ENCODE measurements at regions not wholly inside any gene's neighbourhood (a gene's known extent, or its start where the extent isn't known, plus 50 kb on each side); places are given as distances from the start of the nearest gene placed in this dataset.

DNA sequence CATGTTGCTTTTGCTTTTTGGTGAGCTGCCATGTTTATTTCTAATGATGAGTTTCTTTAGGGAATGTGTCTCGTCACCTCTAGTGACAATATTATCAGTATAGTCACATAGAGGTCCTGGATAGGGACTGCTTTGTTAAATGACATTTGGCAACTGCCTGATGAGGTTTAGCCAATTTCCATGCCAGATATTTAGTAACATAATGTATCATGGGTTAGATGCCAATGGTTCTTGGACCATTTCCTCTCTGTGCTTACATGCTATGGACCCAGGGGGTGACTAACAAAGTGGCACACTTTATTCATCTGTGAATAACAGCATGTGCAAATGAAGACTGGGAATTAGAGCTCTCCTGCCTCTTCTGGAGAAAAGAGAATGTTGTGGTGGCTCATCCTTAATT is 56.2 kb upstream of the RAB27B start:
- Histone ChIP-seq H2AFZ (ENCODE audit: low read depth, low read length) (no peak overlapping the region), H3K27ac (ENCODE audit: low read length, poor library complexity, severe bottlenecking) (no peak overlapping the region), H2BK12ac (ENCODE audit: low read length in 2 of 2) (peak overlapping the region; percentile 14 to 66), H3K18ac (ENCODE audit: low read depth in 1 of 2, low read length in 2 of 2) (peak overlapping the region in 1 of 2 experiments; percentile 66), H4K8ac (ENCODE audit: low read length) (peak overlapping the region; percentile 55), H2BK15ac (ENCODE audit: low read depth, poor library complexity, severe bottlenecking) (no peak overlapping the region), H3K23ac (ENCODE audit: low read length in 2 of 2) (no peak overlapping the region), H3K9ac (ENCODE audit: low read length) (no peak overlapping the region), H3K4ac (ENCODE audit: low read depth in 1 of 2, low read length in 2 of 2) (peak overlapping the region in 1 of 2 experiments; percentile 6), H3K4me3 (ENCODE audit: insufficient read depth in 1 of 2, low read depth in 1 of 2, low read length in 2 of 2) (no peak overlapping the region), H3K27me3 (ENCODE audit: control insufficient read depth in 1 of 2, insufficient read depth in 1 of 2, low read length in 2 of 2) (no peaks in the 10 kb centered on the region), H2BK120ac (ENCODE audit: low read depth, low read length) (no peak overlapping the region), H4K91ac (ENCODE audit: low read length) (no peak overlapping the region), H3K36me3 (ENCODE audit: control insufficient read depth in 1 of 2, insufficient read depth in 2 of 2, low read depth in 1 of 2, low read length in 2 of 2) (no peaks in the 10 kb centered on the region), H3K4me1 (ENCODE audit: control insufficient read depth, insufficient read depth, low read depth, low read length) (peaks cover 11% of the 10 kb centered on the region), H2BK5ac (ENCODE audit: low read depth, low read length, poor library complexity, severe bottlenecking) (no peak overlapping the region), H3K79me1 (replicated peaks; ENCODE audit: low read length, poor library complexity, severe bottlenecking) (no peaks in the 10 kb centered on the region), H3K4me2 (ENCODE audit: low read length, poor library complexity, severe bottlenecking) (no peak overlapping the region), H3K9me3 (ENCODE audit: control insufficient read depth, low read length) (no peaks in the 10 kb centered on the region), H3K14ac (ENCODE audit: low read length in 2 of 2) (no peak overlapping the region), H2AK5ac (ENCODE audit: low read length, severe bottlenecking) (no peak overlapping the region)
- no peak for DNase-seq
- 100% methylated on average over 1 of the region's 1 CpG for WGBS

DNA sequence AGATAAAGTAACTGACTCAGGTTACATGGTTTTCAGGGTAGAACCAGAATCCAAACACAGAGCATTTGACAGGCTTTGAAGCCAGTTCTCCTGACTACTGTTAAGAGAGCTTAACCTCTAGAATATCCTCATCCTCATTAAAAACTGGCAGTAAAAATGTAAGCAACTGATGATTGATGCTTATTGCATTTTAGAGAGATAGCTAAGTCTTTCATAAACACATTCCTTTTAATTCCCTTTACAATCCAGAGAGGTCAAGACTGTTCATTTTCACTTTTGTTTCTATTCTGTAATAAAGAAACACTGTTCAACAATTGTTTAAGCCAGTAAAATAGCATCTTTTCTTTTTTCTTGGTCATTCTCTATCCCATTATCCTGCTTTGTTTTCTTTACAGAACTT is 53.9 kb upstream of the RAB27B start:
- peak; percentile 67 for DNase-seq
- no peak overlapping the region for H2BK15ac ChIP-seq (ENCODE audit: low read depth, poor library complexity, severe bottlenecking)
- H3K23ac ChIP-seq (ENCODE audit: low read length in 2 of 2): no peak overlapping the region
- no peaks in the 10 kb centered on the region for H3K79me1 ChIP-seq (replicated peaks; ENCODE audit: low read length, poor library complexity, severe bottlenecking)
- peak overlapping the region in 1 of 2 experiments; percentile 40 for H3K4me3 ChIP-seq (ENCODE audit: insufficient read depth in 1 of 2, low read depth in 1 of 2, low read length in 2 of 2)
- H3K4ac ChIP-seq (ENCODE audit: low read depth in 1 of 2, low read length in 2 of 2): no peak overlapping the region
- no peak overlapping the region for H4K91ac ChIP-seq (ENCODE audit: low read length)
- peak overlapping the region; percentile 99 for H3K27ac ChIP-seq (ENCODE audit: low read length, poor library complexity, severe bottlenecking)
- no peak overlapping the region for H3K18ac ChIP-seq (ENCODE audit: low read depth in 1 of 2, low read length in 2 of 2)
- no peaks in the 10 kb centered on the region for H3K27me3 ChIP-seq (ENCODE audit: control insufficient read depth in 1 of 2, insufficient read depth in 1 of 2, low read length in 2 of 2)
- H2BK120ac ChIP-seq (ENCODE audit: low read depth, low read length): peak overlapping the region; percentile 83
- no peaks in the 10 kb centered on the region for H3K36me3 ChIP-seq (ENCODE audit: control insufficient read depth in 1 of 2, insufficient read depth in 2 of 2, low read depth in 1 of 2, low read length in 2 of 2)
- no peak overlapping the region for H2AFZ ChIP-seq (ENCODE audit: low read depth, low read length)
- no peak overlapping the region for H4K8ac ChIP-seq (ENCODE audit: low read length)
- no peak overlapping the region for H2AK5ac ChIP-seq (ENCODE audit: low read length, severe bottlenecking)
- H3K9me3 ChIP-seq (ENCODE audit: control insufficient read depth, low read length): no peaks in the 10 kb centered on the region
- no peak overlapping the region for H3K4me2 ChIP-seq (ENCODE audit: low read length, poor library complexity, severe bottlenecking)
- peak overlapping the region; percentile 91 for H3K9ac ChIP-seq (ENCODE audit: low read length)
- peaks cover 11% of the 10 kb centered on the region for H3K4me1 ChIP-seq (ENCODE audit: control insufficient read depth, insufficient read depth, low read depth, low read length)
- H3K14ac ChIP-seq (ENCODE audit: low read length in 2 of 2): no peak overlapping the region
- H2BK12ac ChIP-seq (ENCODE audit: low read length in 2 of 2): no peak overlapping the region
- no peak overlapping the region for H2BK5ac ChIP-seq (ENCODE audit: low read depth, low read length, poor library complexity, severe bottlenecking)

DNA sequence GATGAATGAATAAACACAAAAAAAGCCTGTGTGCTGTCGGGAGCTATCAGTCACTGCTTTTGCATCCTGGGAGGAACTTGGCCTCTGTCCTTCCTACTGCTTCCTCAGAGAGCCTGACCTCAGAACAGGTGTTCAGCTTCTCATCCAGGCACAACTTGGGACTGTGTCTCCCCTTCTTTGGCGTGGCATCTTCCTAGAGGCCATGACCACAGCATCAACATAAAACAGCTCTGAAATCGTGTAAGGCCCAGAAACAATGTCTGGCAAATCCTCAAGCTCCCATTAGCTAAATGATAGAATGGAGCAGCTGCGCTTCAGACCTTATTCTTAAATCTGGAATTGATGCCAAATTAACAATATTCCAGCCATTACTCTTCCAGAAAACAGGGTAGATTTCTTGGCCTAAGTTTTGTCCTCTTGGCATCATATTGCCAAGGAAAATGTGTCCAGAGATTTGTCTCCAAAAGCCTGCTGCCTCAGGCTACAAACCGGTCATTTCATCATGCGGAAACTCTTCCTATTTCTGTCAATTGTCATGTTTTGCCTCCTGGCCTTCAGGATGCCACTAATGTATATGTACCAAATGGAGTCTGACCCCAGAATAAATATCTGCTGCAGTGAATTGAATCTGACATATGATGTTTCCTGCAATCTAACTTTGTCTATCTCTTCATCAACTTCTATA is 53.2 kb upstream of the RAB27B start:
- no peak overlapping the region for H3K4me2 ChIP-seq (ENCODE audit: low read length, poor library complexity, severe bottlenecking)
- H3K4me1 ChIP-seq (ENCODE audit: control insufficient read depth, insufficient read depth, low read depth, low read length): peaks cover 11% of the 10 kb centered on the region
- peak overlapping the region; percentile 67 for H4K8ac ChIP-seq (ENCODE audit: low read length)
- no peak overlapping the region for H3K23ac ChIP-seq (ENCODE audit: low read length in 2 of 2)
- peak overlapping the region; percentile 99 for H3K27ac ChIP-seq (ENCODE audit: low read length, poor library complexity, severe bottlenecking)
- H2AFZ ChIP-seq (ENCODE audit: low read depth, low read length): peak overlapping the region; percentile 14
- H3K27me3 ChIP-seq (ENCODE audit: control insufficient read depth in 1 of 2, insufficient read depth in 1 of 2, low read length in 2 of 2): no peaks in the 10 kb centered on the region
- no peak for DNase-seq
- no peaks in the 10 kb centered on the region for H3K79me1 ChIP-seq (replicated peaks; ENCODE audit: low read length, poor library complexity, severe bottlenecking)
- H4K91ac ChIP-seq (ENCODE audit: low read length): peak overlapping the region; percentile 96
- peaks cover 0 to 4% of the 10 kb centered on the region in 2 experiments for H3K36me3 ChIP-seq (ENCODE audit: control insufficient read depth in 1 of 2, insufficient read depth in 2 of 2, low read depth in 1 of 2, low read length in 2 of 2)
- H3K4me3 ChIP-seq (ENCODE audit: insufficient read depth in 1 of 2, low read depth in 1 of 2, low read length in 2 of 2): peak overlapping the region in 1 of 2 experiments; percentile 40
- no peaks in the 10 kb centered on the region for H3K9me3 ChIP-seq (ENCODE audit: control insufficient read depth, low read length)
- peak overlapping the region in 1 of 2 experiments; percentile 96 for H3K14ac ChIP-seq (ENCODE audit: low read length in 2 of 2)
- H3K9ac ChIP-seq (ENCODE audit: low read length): peak overlapping the region; percentile 91
- peak overlapping the region; percentile 98 to 100 for H2BK12ac ChIP-seq (ENCODE audit: low read length in 2 of 2)
- no peak overlapping the region for H2BK15ac ChIP-seq (ENCODE audit: low read depth, poor library complexity, severe bottlenecking)
- peak overlapping the region; percentile 79 for H2AK5ac ChIP-seq (ENCODE audit: low read length, severe bottlenecking)
- WGBS: 73% methylated on average over 6 of the region's 6 CpGs
- peak overlapping the region; percentile 83 for H2BK120ac ChIP-seq (ENCODE audit: low read depth, low read length)
- H3K4ac ChIP-seq (ENCODE audit: low read depth in 1 of 2, low read length in 2 of 2): peak overlapping the region; percentile 16 to 100
- peak overlapping the region; percentile 93 to 99 for H3K18ac ChIP-seq (ENCODE audit: low read depth in 1 of 2, low read length in 2 of 2)
- H2BK5ac ChIP-seq (ENCODE audit: low read depth, low read length, poor library complexity, severe bottlenecking): no peak overlapping the region

DNA sequence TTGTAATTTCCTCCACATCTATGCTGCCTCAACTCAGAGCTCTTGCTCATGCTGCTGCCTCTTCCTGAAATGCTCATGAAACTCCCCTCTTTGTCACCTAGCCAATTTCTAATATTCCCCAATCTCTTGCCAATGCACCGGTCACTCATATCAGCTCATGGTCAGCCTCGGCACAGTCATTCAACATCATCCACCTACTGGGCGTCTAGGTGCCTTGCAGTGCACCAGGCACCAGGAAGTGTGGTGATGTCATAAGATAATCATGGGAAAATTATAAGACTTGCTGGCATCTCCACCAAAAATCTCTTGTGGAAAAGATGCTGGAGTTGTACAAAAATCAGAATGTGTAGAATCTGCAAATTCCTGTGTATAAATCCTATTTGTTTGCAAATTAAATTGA is 52.6 kb upstream of the RAB27B start:
- Histone ChIP-seq H3K4me2 (ENCODE audit: low read length, poor library complexity, severe bottlenecking) (no peak overlapping the region), H3K79me1 (replicated peaks; ENCODE audit: low read length, poor library complexity, severe bottlenecking) (no peaks in the 10 kb centered on the region), H2BK12ac (ENCODE audit: low read length in 2 of 2) (peak overlapping the region; percentile 45 to 90), H3K27me3 (ENCODE audit: control insufficient read depth in 1 of 2, insufficient read depth in 1 of 2, low read length in 2 of 2) (no peaks in the 10 kb centered on the region), H4K91ac (ENCODE audit: low read length) (peak overlapping the region; percentile 90), H3K4me3 (ENCODE audit: insufficient read depth in 1 of 2, low read depth in 1 of 2, low read length in 2 of 2) (peak overlapping the region in 1 of 2 experiments; percentile 1), H3K4ac (ENCODE audit: low read depth in 1 of 2, low read length in 2 of 2) (peak overlapping the region in 1 of 2 experiments; percentile 100), H3K18ac (ENCODE audit: low read depth in 1 of 2, low read length in 2 of 2) (peak overlapping the region; percentile 23 to 81), H2BK15ac (ENCODE audit: low read depth, poor library complexity, severe bottlenecking) (no peak overlapping the region), H2AFZ (ENCODE audit: low read depth, low read length) (no peak overlapping the region), H3K27ac (ENCODE audit: low read length, poor library complexity, severe bottlenecking) (peak overlapping the region; percentile 99), H3K23ac (ENCODE audit: low read length in 2 of 2) (no peak overlapping the region), H3K9ac (ENCODE audit: low read length) (peak overlapping the region; percentile 91), H3K4me1 (ENCODE audit: control insufficient read depth, insufficient read depth, low read depth, low read length) (peaks cover 11% of the 10 kb centered on the region), H2BK5ac (ENCODE audit: low read depth, low read length, poor library complexity, severe bottlenecking) (peak overlapping the region; percentile 83), H2BK120ac (ENCODE audit: low read depth, low read length) (peak overlapping the region; percentile 69), H3K14ac (ENCODE audit: low read length in 2 of 2) (no peak overlapping the region), H3K9me3 (ENCODE audit: control insufficient read depth, low read length) (no peaks in the 10 kb centered on the region), H3K36me3 (ENCODE audit: control insufficient read depth in 1 of 2, insufficient read depth in 2 of 2, low read depth in 1 of 2, low read length in 2 of 2) (peaks cover 0 to 4% of the 10 kb centered on the region in 2 experiments), H4K8ac (ENCODE audit: low read length) (peak overlapping the region; percentile 73), H2AK5ac (ENCODE audit: low read length, severe bottlenecking) (peak overlapping the region; percentile 17)
- WGBS: 50% methylated on average over 2 of the region's 3 CpGs
- DNase-seq: peak; percentile 88

Data from mesenchymal stem cell (in vitro differentiated cells and primary cell).